HEK293 (cell line): ENCODE measurements at regions not wholly inside any gene's neighbourhood (a gene's known extent, or its start where the extent isn't known, plus 50 kb on each side); places are given as distances from the start of the nearest gene placed in this dataset.

ENCODE experiments used
- CTCF ChIP-seq: fragments of 450-650 bp; formaldehyde crosslinking; IDR thresholded peaks from 2 replicates; pipeline ENCODE4 v1.5.1; 2016; ENCODE audit warnings: missing biosample characterization, missing genetic modification characterization
- TCF7L2 ChIP-seq: IDR thresholded peaks from 2 replicates; pipeline ENCODE4 v1.6.1; 2011; ENCODE audit warnings: low read depth, mild to moderate bottlenecking, inconsistent platforms, low read length, moderate library complexity, borderline replicate concordance
- ZNF311 ChIP-seq: fragments of 450-650 bp; formaldehyde crosslinking; IDR thresholded peaks from 2 replicates; pipeline ENCODE4 v1.5.1; 2017; ENCODE audit warnings: missing biosample characterization, missing genetic modification characterization, borderline replicate concordance
- ZNF449 ChIP-seq: fragments of 450-650 bp; formaldehyde crosslinking; IDR thresholded peaks from 2 replicates; pipeline ENCODE4 v1.5.1; 2017; ENCODE audit warnings: missing biosample characterization, mild to moderate bottlenecking, missing genetic modification characterization, moderate library complexity
- ZNF791 ChIP-seq: fragments of 450-650 bp; formaldehyde crosslinking; IDR thresholded peaks from 2 replicates; pipeline ENCODE4 v1.5.1; 2016; ENCODE audit warnings: missing biosample characterization, missing genetic modification characterization

- TF ChIP-seq ZNF791 (tag by site-specific recombination): no peak
- TF ChIP-seq ZNF311 (tag by site-specific recombination): no peak
- TF ChIP-seq CTCF: no peak
- TF ChIP-seq ZNF449 (tag by site-specific recombination): no peak
- no peak for TF ChIP-seq TCF7L2
These were observed 71.5 kb upstream of the HNMT start for GRCh38 chr2:137892739-137893138.
